Femur (tissue), 1 donor: ENCODE measurements at regions not wholly inside any gene's neighbourhood (a gene's known extent, or its start where the extent isn't known, plus 50 kb on each side); places are given as distances from the start of the nearest gene placed in this dataset.
"Not testable (repeated sequence)": the region's sequence is repeated elsewhere in the genome, so short reads cannot be mapped to it uniquely, and the experiment has no call there.

Source experiments
- DNase-seq: peaks from one replicate; pipeline ENCODE4 v3.0.0-alpha.2; 2017

- peak; percentile 9 for DNase-seq
Measured at GRCh38 chr9:93900971-93901861, 53.9 kb downstream of the BARX1 start.

DNA sequence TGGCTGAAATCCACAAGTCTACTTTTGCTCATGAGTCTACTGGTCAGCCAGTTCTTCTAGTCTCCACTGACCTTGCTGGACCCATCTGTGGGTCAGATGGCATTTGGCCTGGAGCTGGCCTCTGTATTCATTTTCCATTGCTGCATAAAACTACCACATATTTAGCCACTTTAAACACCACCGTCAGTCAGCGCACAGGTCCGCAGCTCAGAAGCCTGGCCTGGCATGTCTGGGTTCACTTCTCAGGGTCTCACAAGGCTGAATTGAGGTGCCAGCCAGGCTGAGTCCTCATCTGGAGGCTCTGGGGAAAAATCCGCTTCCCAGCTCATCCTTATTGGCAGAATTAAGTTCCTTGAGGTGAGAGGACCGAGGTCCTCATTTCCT is 54.7 kb downstream of the BARX1 start:
- DNase-seq, result no peak

- DNase-seq, result peak; percentile 12
Measured at GRCh38 chr9:93899609-93900435, 55.3 kb downstream of the BARX1 start.

DNA sequence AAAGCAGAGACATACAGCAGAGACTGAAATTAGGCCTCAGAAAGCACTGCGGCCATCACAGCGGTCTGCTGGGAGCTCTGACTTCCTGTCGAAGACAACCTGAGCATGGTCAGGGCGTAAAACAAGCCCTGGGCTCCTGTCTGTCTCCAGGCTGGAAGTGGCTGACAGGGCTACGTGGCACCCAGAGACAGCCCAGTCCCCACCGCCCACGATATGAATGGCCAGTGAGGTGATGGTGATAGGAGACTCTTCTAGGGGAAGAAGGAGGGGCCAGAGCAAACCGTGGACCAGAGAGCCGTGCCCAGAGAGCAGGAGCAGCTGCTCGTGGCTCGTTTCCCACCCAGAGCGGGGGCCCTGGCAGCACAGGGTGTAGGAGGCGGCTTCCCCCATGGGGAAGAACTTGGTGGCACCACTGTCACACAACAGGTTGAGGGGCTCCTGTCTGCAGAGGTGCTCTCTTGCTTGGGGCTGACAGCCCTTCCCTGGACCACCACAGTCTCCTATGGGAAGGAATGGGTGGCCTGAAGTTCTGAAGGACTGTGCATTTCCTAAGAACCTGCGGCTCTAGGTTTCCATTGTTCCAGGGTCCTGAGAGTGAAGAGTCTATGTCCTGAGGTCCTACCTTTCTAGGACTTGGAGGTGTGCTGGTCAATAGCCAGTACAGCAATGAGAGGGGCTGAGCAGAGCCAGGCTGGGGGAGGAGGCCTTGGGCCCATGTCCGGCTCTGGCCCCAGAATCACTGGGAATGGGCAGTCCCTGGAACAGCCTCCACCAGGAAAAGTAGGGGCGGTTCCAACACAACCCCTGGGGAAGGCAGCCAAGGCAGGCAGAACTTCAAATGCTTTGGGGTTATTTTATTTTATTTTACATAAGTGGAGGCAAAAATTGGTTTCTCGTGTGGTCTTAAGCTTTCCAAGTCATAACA is 56.4 kb downstream of the BARX1 start:
- peak; percentile 28 for DNase-seq

GRCh38 chr9:93898026-93898425 is 57.1 kb downstream of the BARX1 start:
- no peak for DNase-seq

DNA sequence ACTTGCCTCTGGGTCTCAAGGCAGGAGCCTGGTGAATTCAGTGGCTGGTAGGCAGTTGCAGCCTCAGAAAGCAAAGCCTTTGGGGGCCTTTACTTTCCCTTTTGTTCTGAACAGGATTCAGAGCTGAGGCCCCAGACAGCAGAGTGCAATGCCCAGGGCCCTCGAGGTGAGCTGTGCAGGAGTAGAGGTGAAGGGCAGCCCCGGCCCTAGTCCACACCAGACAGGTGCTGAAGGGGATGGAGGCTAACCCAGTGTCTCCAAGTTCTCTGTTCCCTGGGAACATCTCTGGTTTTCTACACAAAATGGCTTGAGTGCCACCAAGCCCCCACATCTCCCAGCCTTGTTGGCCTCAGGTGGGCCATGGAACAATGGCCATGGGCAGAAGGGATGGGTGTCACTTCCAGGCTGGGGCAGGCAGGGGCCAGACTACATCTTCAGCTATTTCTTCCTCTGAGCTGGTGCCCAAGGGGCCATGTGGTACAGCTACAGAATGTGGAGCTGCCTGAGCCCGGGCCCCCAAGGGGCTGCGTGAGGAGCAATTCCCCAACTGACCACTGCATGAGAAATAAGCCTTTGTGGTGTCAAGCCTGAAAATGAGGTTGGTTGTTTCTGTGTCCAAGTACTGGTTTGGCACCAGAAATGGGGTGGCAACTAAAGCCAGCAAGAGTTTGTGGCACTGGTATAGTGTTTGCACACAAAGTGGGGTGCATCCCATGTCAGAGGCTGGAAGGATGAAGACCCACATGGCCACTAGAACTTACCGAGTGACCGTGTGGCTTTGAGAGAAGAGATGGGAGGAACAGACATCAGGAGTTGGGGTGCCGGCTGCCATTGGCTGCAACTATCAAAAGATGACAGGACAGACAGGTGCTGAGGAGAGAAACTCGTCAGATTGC is 57.8 kb downstream of the BARX1 start:
- no peak for DNase-seq

- peak; percentile 10 for DNase-seq
Measured at GRCh38 chr9:93896496-93897033, 58.6 kb downstream of the BARX1 start.

DNA sequence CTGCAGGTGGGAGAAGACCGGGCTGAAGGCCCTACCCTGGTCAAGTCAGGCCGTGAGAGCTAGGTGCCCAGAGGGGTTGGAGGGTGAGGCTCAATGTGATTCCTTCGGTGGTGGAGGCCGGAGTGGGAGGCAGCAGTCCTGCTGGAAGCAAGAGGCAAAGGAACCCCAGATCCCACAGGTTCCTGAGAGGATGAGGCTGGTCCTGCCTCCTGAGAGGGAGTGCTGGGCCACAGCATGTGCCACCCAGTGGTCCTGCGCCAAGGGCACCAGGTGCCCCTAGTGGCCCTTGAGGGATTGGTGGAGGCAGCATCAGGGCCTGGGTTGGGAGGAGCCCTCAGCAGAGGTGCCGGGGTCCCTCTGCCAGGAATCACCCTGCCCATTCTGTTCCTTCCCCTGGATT is 59.1 kb downstream of the BARX1 start:
- DNase-seq, result no peak

DNA sequence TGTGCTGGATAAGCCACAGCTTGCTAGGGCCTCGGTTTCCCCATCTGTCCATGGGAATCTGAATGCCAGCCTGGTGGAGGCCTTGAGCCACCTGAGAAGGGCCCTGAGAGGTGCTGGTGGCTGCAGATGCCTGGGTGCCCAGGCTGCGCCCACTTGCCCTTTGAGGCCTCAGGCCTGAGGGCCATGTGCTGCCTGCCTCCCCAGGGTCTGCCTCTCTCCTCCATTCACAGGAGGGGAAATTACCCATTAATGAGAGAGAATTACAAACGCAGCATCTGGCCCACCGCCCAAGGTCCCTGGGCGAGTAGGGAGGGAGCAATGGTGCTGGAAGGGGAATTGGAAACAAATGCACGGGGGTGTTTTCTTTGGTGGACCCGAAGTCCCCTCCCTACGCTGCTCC is 59.6 kb downstream of the BARX1 start:
- no peak for DNase-seq

DNA sequence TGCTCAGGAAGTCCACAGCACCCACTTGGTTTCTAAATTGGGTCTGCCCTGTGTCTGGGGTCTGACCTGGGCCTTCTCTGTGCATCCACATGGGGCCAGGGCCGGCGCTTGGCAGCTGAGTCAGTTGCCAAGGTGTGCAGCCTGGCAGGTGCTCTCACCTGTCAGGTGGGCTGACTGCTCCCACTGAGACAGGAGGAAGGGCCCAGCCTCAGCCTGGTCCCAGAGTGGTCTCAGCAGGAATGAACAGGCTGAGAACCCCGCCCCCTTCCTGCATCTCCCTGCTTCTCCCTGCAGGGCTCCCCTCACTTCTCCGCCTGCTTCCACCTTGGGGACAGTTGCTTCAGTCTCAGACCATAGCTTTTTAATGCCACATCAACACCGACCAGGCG is 60.5 kb downstream of the BARX1 start:
- DNase-seq, result no peak

GRCh38 chr9:93893899-93894690 is 61.1 kb downstream of the BARX1 start:
- no peak for DNase-seq

GRCh38 chr9:93893194-93893593 is 62.0 kb downstream of the BARX1 start:
- no peak for DNase-seq

DNA sequence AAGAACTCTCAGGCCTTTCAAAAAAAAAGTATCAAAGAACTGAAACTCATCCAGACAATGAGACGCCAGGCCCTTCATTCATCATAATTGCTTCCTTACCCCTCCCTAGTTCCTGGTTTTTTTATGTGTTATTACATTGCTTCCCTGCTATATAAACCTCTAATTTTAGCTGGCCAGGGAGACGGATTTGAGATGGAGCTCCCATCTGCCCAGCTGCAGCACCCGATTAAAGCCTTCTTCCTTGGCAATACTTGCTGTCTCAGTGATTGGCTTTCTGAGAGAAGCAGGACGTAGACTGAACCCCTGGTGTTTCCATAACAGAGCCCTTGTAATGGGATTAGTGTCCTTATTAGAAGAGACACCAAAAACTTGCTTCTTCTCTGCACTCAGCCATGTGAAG is 62.4 kb downstream of the BARX1 start:
- no peak for DNase-seq

DNA sequence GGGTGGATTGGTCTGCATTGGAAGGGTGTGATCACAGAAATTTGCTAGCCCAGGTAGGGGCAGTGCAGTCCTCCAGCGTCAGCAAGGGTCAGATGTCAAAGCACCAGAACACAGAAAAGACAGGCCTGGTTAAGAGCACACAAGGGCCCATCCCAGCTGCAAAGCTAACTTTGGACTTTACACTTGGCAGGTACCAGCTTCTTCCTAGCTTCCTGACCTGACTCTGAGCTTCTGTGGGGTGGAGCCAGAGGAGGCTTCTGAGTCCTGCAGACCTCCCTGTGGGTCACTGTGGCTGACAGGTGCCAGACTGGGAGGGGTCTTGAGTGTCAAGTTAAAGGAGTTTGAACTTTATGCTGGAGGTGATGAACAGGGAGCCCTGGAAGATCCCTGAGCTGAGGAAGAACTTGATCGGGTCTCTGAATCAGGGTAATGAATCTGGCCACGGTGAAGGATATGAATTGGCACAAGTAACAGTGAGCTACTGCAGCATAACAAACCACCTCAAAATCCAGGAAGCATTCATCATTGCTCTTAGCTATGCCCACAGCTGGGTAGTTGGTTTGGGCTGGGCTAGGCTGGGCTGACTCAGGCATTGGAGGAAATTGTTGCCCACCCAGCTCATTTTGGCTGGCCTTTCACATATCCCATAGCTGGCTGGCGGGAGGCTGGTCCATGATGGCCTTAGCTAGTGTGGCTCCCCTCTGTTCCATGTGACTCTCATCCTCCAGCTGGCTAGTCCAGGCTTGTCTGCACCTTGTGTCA is 63.4 kb downstream of the BARX1 start:
- no peak for DNase-seq

- no peak for DNase-seq
Measured at GRCh38 chr9:93891050-93891449, 64.1 kb downstream of the BARX1 start.

DNA sequence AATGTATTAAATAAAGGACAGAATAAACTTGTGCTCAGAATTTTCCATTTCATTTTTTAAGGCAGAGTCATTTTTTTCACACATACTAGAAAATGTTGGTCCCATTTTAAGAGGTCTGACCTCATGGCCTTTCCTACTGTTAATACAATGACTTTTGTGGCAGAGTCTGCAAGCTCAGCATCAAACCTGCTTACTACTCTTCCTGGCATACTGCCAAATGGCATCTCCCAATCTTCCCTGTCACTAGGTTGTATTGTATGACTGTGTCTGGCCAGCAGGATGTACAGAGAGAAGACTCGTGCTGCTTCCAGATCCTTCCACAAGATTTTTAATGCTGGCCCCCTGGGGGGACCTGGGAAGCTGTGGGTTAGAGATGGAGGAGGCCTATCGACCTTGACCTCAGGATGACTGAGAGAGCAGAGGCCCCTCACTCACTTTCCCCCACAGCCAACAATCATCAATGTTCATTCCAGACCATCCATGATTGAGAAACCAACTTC is 64.7 kb downstream of the BARX1 start:
- no peak for DNase-seq

DNA sequence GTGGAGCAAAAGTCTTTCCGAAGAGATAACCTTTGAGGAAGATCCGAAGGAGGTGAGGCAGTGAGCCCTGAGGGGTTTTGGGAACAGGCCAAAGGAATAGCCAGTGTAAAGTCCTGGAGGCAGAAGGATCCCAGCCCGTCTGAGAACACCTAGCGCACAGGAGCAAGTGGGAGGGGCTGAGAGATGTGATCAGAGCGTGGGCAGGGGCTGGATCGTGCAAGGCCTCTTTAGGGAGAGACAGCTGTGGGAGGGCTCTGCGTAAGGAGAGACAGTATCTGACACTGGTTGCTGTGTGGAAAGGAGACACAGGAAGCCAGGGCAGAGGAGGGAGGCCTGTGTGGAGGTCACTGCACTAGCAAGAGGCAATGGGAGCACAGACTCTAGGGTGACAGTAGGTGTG is 68.2 kb downstream of the BARX1 start:
- no peak for DNase-seq

DNA sequence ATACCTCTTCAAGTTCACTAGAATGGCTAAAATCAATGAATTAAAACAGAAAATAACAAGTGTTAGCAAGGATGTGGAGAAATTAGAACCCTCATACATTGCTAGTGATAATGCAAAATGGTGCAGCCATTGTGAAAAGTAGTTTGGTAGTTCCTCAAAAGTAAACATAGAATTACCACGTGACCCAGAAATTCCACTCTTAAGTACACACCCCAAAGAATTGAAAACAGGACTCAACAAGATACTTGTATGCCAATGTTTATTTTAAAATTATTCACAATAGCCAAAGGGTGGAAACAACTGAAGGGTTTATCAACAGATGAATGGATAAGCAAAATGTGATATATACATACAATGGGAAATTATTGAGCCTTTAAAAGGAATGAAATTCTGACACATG is 70.3 kb downstream of the BARX1 start:
- DNase-seq, result no peak

GRCh38 chr9:93879662-93880407 is 75.3 kb downstream of the BARX1 start:
- not testable (repeated sequence) for DNase-seq
